Activated naive CD4-positive, alpha-beta T cell treated with anti-CD3 and anti-CD28 coated beads for 36 hours (primary cell): ENCODE measurements at regions not wholly inside any gene's neighbourhood (a gene's known extent, or its start where the extent isn't known, plus 50 kb on each side); places are given as distances from the start of the nearest gene placed in this dataset.

Experiments
- CTCF ChIA-PET: fragments of 350-600 bp; sonication (Branson Sonifier 250); formaldehyde crosslinking; loops from one replicate; lab custom pipeline; 2021; ENCODE audit warnings: antibody characterized with exemption; lab: Charles Lee
- DNase-seq: peaks from one replicate; pipeline ENCODE4 v3.0.0-alpha.2; 2020
- H3K27ac Mint-ChIP-seq: one replicate; pipeline ENCODE4 v1.8.0; 2021; ENCODE audit warnings: mild to moderate bottlenecking, mixed read lengths
- H3K27me3 Mint-ChIP-seq: one replicate; pipeline ENCODE4 v1.8.0; 2021; ENCODE audit warnings: low read depth, mixed read lengths
- H3K36me3 Mint-ChIP-seq: one replicate; pipeline ENCODE4 v1.8.0; 2021; ENCODE audit warnings: low read depth, mixed read lengths
- H3K4me1 Mint-ChIP-seq: one replicate; pipeline ENCODE4 v1.8.0; 2021; ENCODE audit warnings: low read depth, mixed read lengths
- H3K4me3 Mint-ChIP-seq: one replicate; pipeline ENCODE4 v1.8.0; 2021; ENCODE audit warnings: mild to moderate bottlenecking, moderate library complexity, mixed read lengths
- H3K9me3 Mint-ChIP-seq: one replicate; pipeline ENCODE4 v1.8.0; 2021; ENCODE audit warnings: mixed read lengths
- intact Hi-C: fragments of 100-400 bp; cut with micrococcal nuclease; formaldehyde crosslinking; loops from one replicate; pipeline ENCODE4 v1.15.1; 2023

GRCh38 chr2:191738003-191738402 is 60.1 kb downstream of the NABP1 start:
- no peak for DNase-seq
- intact Hi-C loops, result no loop called here
- CTCF ChIA-PET, result interaction anchor here (0.9 kb wide), 1 partner anchor 424 kb away, joined by 3 read pairs; no protein-coding TSS in a partner anchor
- Mint-ChIP-seq H3K36me3 (no peaks in the 10 kb centered on the region), H3K4me3 (no peak overlapping the region), H3K27ac (no peak overlapping the region), H3K27me3 (peaks cover 6% of the 10 kb centered on the region), H3K4me1 (peaks cover 12% of the 10 kb centered on the region), H3K9me3 (no peaks in the 10 kb centered on the region)

- Mint-ChIP-seq H3K36me3 (no peaks in the 10 kb centered on the region), H3K27ac (no peak overlapping the region), H3K27me3 (peaks cover 6% of the 10 kb centered on the region), H3K4me3 (no peak overlapping the region), H3K9me3 (no peaks in the 10 kb centered on the region), H3K4me1 (peaks cover 12% of the 10 kb centered on the region)
- CTCF ChIA-PET, result interaction anchor here (0.9 kb wide), 1 partner anchor 424 kb away, joined by 3 read pairs; no protein-coding TSS in a partner anchor
- intact Hi-C loops, result no loop called here
- DNase-seq, result no peak
Measured at GRCh38 chr2:191738667-191739066, 60.7 kb downstream of the NABP1 start.

GRCh38 chr2:191739194-191739593 is 61.3 kb downstream of the NABP1 start:
- Mint-ChIP-seq H3K9me3 (no peaks in the 10 kb centered on the region), H3K27ac (no peak overlapping the region), H3K4me3 (no peak overlapping the region), H3K36me3 (no peaks in the 10 kb centered on the region), H3K27me3 (peaks cover 5% of the 10 kb centered on the region), H3K4me1 (peaks cover 12% of the 10 kb centered on the region)
- CTCF ChIA-PET, result interaction anchor here (0.9 kb wide), 1 partner anchor 19 kb away, joined by 6 read pairs; no protein-coding TSS in a partner anchor
- intact Hi-C loops, result no loop called here
- DNase-seq, result no peak

- H3K27ac Mint-ChIP-seq, result peak overlapping the region; percentile 47
- H3K27me3 Mint-ChIP-seq, result peaks cover 3% of the 10 kb centered on the region
- intact Hi-C loops, result loop anchor here (1.0 to 5.0 kb wide), 7 partner anchors 12 to 169 kb away; no protein-coding TSS in a partner anchor
- H3K4me1 Mint-ChIP-seq, result peaks cover 12% of the 10 kb centered on the region
- H3K4me3 Mint-ChIP-seq, result no peak overlapping the region
- no peaks in the 10 kb centered on the region for H3K9me3 Mint-ChIP-seq
- H3K36me3 Mint-ChIP-seq, result no peaks in the 10 kb centered on the region
- CTCF ChIA-PET, result interaction anchor here (0.6 to 0.9 kb wide), 2 partner anchors 18 to 186 kb away, joined by 3 to 6 read pairs; no protein-coding TSS in a partner anchor
- DNase-seq, result peak; percentile 50
Measured at GRCh38 chr2:191740016-191740419, 62.1 kb downstream of the NABP1 start.

- H3K4me3 Mint-ChIP-seq, result no peak overlapping the region
- peaks cover 12% of the 10 kb centered on the region for H3K4me1 Mint-ChIP-seq
- no peak for DNase-seq
- H3K36me3 Mint-ChIP-seq, result no peaks in the 10 kb centered on the region
- peaks cover 6% of the 10 kb centered on the region for H3K27me3 Mint-ChIP-seq
- CTCF ChIA-PET, result no interaction called here
- H3K27ac Mint-ChIP-seq, result no peak overlapping the region
- intact Hi-C loops, result loop anchor here (1.0 to 5.0 kb wide), 7 partner anchors 12 to 169 kb away; no protein-coding TSS in a partner anchor
- no peaks in the 10 kb centered on the region for H3K9me3 Mint-ChIP-seq
Measured at GRCh38 chr2:191740759-191741158, 62.8 kb downstream of the NABP1 start.

- peaks cover 5% of the 10 kb centered on the region for H3K27me3 Mint-ChIP-seq
- CTCF ChIA-PET, result interaction anchor here (0.6 to 1.5 kb wide), 2 partner anchors 180 to 380 kb away, joined by 3 to 4 read pairs; no protein-coding TSS in a partner anchor
- DNase-seq, result no peak
- no peaks in the 10 kb centered on the region for H3K9me3 Mint-ChIP-seq
- H3K4me3 Mint-ChIP-seq, result no peak overlapping the region
- H3K36me3 Mint-ChIP-seq, result no peaks in the 10 kb centered on the region
- no peak overlapping the region for H3K27ac Mint-ChIP-seq
- intact Hi-C loops, result no loop called here
- H3K4me1 Mint-ChIP-seq, result peaks cover 14% of the 10 kb centered on the region
Measured at GRCh38 chr2:191746346-191747169, 68.6 kb downstream of the NABP1 start.

GRCh38 chr2:191747170-191747530 is 69.2 kb downstream of the NABP1 start:
- H3K27me3 Mint-ChIP-seq, result peaks cover 5% of the 10 kb centered on the region
- H3K27ac Mint-ChIP-seq, result no peak overlapping the region
- H3K9me3 Mint-ChIP-seq, result no peaks in the 10 kb centered on the region
- peaks cover 14% of the 10 kb centered on the region for H3K4me1 Mint-ChIP-seq
- DNase-seq, result no peak
- H3K4me3 Mint-ChIP-seq, result no peak overlapping the region
- CTCF ChIA-PET, result interaction anchor here (1.5 kb wide), 1 partner anchor 180 kb away, joined by 4 read pairs; no protein-coding TSS in a partner anchor
- intact Hi-C loops, result no loop called here
- no peaks in the 10 kb centered on the region for H3K36me3 Mint-ChIP-seq

- Mint-ChIP-seq H3K36me3 (no peaks in the 10 kb centered on the region), H3K9me3 (no peaks in the 10 kb centered on the region), H3K27ac (no peak overlapping the region), H3K4me1 (peaks cover 14% of the 10 kb centered on the region), H3K27me3 (peaks cover 5% of the 10 kb centered on the region), H3K4me3 (no peak overlapping the region)
- no peak for DNase-seq
- intact Hi-C loops, result no loop called here
- CTCF ChIA-PET, result interaction anchor here (1.1 to 1.5 kb wide), 2 partner anchors 41 to 181 kb away, joined by 3 to 4 read pairs; no protein-coding TSS in a partner anchor
Measured at GRCh38 chr2:191748059-191748461, 70.1 kb downstream of the NABP1 start.

- peaks cover 5% of the 10 kb centered on the region for H3K27me3 Mint-ChIP-seq
- no peak overlapping the region for H3K4me3 Mint-ChIP-seq
- peaks cover 14% of the 10 kb centered on the region for H3K4me1 Mint-ChIP-seq
- CTCF ChIA-PET, result interaction anchor here (1.1 kb wide), 1 partner anchor 41 kb away, joined by 3 read pairs; no protein-coding TSS in a partner anchor
- intact Hi-C loops, result no loop called here
- H3K36me3 Mint-ChIP-seq, result no peaks in the 10 kb centered on the region
- H3K9me3 Mint-ChIP-seq, result no peaks in the 10 kb centered on the region
- DNase-seq, result no peak
- no peak overlapping the region for H3K27ac Mint-ChIP-seq
Measured at GRCh38 chr2:191748528-191749180, 70.7 kb downstream of the NABP1 start.

- CTCF ChIA-PET, result no interaction called here
- intact Hi-C loops, result no loop called here
- Mint-ChIP-seq H3K27ac (no peak overlapping the region), H3K4me1 (peaks cover 14% of the 10 kb centered on the region), H3K27me3 (peaks cover 5% of the 10 kb centered on the region), H3K4me3 (no peak overlapping the region), H3K36me3 (no peaks in the 10 kb centered on the region), H3K9me3 (no peaks in the 10 kb centered on the region)
- no peak for DNase-seq
Measured at GRCh38 chr2:191749181-191749540, 71.2 kb downstream of the NABP1 start.

GRCh38 chr2:191754103-191754502 is 76.2 kb downstream of the NABP1 start:
- no peak overlapping the region for H3K27ac Mint-ChIP-seq
- intact Hi-C loops, result no loop called here
- H3K27me3 Mint-ChIP-seq, result peaks cover 6% of the 10 kb centered on the region
- no peaks in the 10 kb centered on the region for H3K9me3 Mint-ChIP-seq
- no peaks in the 10 kb centered on the region for H3K36me3 Mint-ChIP-seq
- DNase-seq, result no peak
- H3K4me1 Mint-ChIP-seq, result peaks cover 5% of the 10 kb centered on the region
- no peak overlapping the region for H3K4me3 Mint-ChIP-seq
- CTCF ChIA-PET, result no interaction called here

GRCh38 chr2:191756761-191757160 is 78.8 kb downstream of the NABP1 start:
- no peaks in the 10 kb centered on the region for H3K36me3 Mint-ChIP-seq
- DNase-seq, result no peak
- no peak overlapping the region for H3K4me3 Mint-ChIP-seq
- intact Hi-C loops, result no loop called here
- no peaks in the 10 kb centered on the region for H3K9me3 Mint-ChIP-seq
- CTCF ChIA-PET, result interaction anchor here (0.7 to 3.2 kb wide), 5 partner anchors 61 to 406 kb away, joined by 3 to 12 read pairs (median 4); no protein-coding TSS in a partner anchor
- no peak overlapping the region for H3K27ac Mint-ChIP-seq
- peaks cover 9% of the 10 kb centered on the region for H3K27me3 Mint-ChIP-seq
- peaks cover 3% of the 10 kb centered on the region for H3K4me1 Mint-ChIP-seq
